Cardiac muscle cell (in vitro differentiated cells and primary cell): ENCODE measurements at regions not wholly inside any gene's neighbourhood (a gene's known extent, or its start where the extent isn't known, plus 50 kb on each side); places are given as distances from the start of the nearest gene placed in this dataset.

Source experiments
- DNase-seq, 2 donors: peaks; one replicate each; pipeline versions ENCODE4 v3.0.0 to v3.0.0-alpha.2; 2010 to 2017; ENCODE audit warnings: low read depth in 1 of 2, low spot score in 1 of 2
- H3K27ac ChIP-seq: fragments of 200-600 bp; sonication (generic); 2 replicates; pipeline ENCODE4 v1.5.1; 2016
- H3K27me3 ChIP-seq: fragments of 200-600 bp; sonication (generic); 2 replicates; pipeline ENCODE4 v1.6.0; 2016; ENCODE audit warnings: control low read depth
- H3K36me3 ChIP-seq: fragments of 200-600 bp; sonication (generic); 2 replicates; pipeline ENCODE4 v1.5.1; 2016; ENCODE audit warnings: control low read depth
- H3K4me1 ChIP-seq: fragments of 200-600 bp; sonication (generic); 2 replicates; pipeline ENCODE4 v1.8.1; 2017; ENCODE audit warnings: low read depth, mild to moderate bottlenecking, mixed run types
- H3K4me3 ChIP-seq: fragments of 200-600 bp; sonication (generic); 2 replicates; pipeline ENCODE4 v1.5.1; 2016; ENCODE audit warnings: mild to moderate bottlenecking
- H3K9me3 ChIP-seq: fragments of 200-600 bp; sonication (generic); 2 replicates; pipeline ENCODE4 v1.5.1; 2017; ENCODE audit warnings: low read depth, mild to moderate bottlenecking, control low read depth
- CTCF ChIP-seq: IDR thresholded peaks from 2 replicates; pipeline ENCODE4 v1.5.1; 2012; ENCODE audit warnings: low read depth, mild to moderate bottlenecking, low read length

- H3K4me1 ChIP-seq = no peaks in the 10 kb centered on the region
- DNase-seq = peak; percentile 46 to 61
- no peaks in the 10 kb centered on the region for H3K9me3 ChIP-seq
These were observed 1089.1 kb downstream of the SLC6A15 start for GRCh38 chr12:83823386-83824045.

GRCh38 chr12:83821967-83822366 is 1090.6 kb downstream of the SLC6A15 start:
- no peak for TF ChIP-seq CTCF
- DNase-seq = peak in 1 of 2 donors; percentile 15

More at GRCh38 chr12:83823386-83824045, 1089.1 kb downstream of the SLC6A15 start:
- TF ChIP-seq CTCF = peak; percentile 40
- Histone ChIP-seq H3K27me3 (no peaks in the 10 kb centered on the region), H3K36me3 (no peaks in the 10 kb centered on the region), H3K27ac (no peak overlapping the region), H3K4me3 (no peak overlapping the region)

GRCh38 chr12:83818881-83819280 is 1093.7 kb downstream of the SLC6A15 start:
- no peaks in the 10 kb centered on the region for H3K36me3 ChIP-seq
- DNase-seq = peak in 1 of 2 donors; percentile 69
- H3K27me3 ChIP-seq = no peaks in the 10 kb centered on the region
- H3K4me1 ChIP-seq = no peaks in the 10 kb centered on the region
- H3K9me3 ChIP-seq = no peaks in the 10 kb centered on the region
- TF ChIP-seq CTCF = no peak
- H3K4me3 ChIP-seq = no peak overlapping the region
- no peak overlapping the region for H3K27ac ChIP-seq

More at GRCh38 chr12:83821967-83822366, 1090.6 kb downstream of the SLC6A15 start:
- H3K27me3 ChIP-seq = no peaks in the 10 kb centered on the region
- no peak overlapping the region for H3K4me3 ChIP-seq
- no peaks in the 10 kb centered on the region for H3K36me3 ChIP-seq
- H3K27ac ChIP-seq = no peak overlapping the region
- H3K9me3 ChIP-seq = no peaks in the 10 kb centered on the region
- no peaks in the 10 kb centered on the region for H3K4me1 ChIP-seq

GRCh38 chr12:83817730-83818129 is 1094.9 kb downstream of the SLC6A15 start:
- Histone ChIP-seq H3K4me1 (peaks cover under 1% of the 10 kb centered on the region), H3K4me3 (no peak overlapping the region), H3K9me3 (no peaks in the 10 kb centered on the region), H3K36me3 (no peaks in the 10 kb centered on the region), H3K27me3 (no peaks in the 10 kb centered on the region), H3K27ac (no peak overlapping the region)
- TF ChIP-seq CTCF = no peak
- DNase-seq = no peak

- H3K4me3 ChIP-seq = no peak overlapping the region
- peaks cover 6% of the 10 kb centered on the region for H3K4me1 ChIP-seq
- no peaks in the 10 kb centered on the region for H3K36me3 ChIP-seq
- DNase-seq = no peak
- TF ChIP-seq CTCF = no peak
- H3K9me3 ChIP-seq = no peaks in the 10 kb centered on the region
- H3K27ac ChIP-seq = no peak overlapping the region
- H3K27me3 ChIP-seq = no peaks in the 10 kb centered on the region
These were observed 1104.0 kb downstream of the SLC6A15 start for GRCh38 chr12:83808591-83808990.
